Naive thymus-derived CD8-positive, alpha-beta T cell (primary cell): ENCODE measurements at regions not wholly inside any gene's neighbourhood (a gene's known extent, or its start where the extent isn't known, plus 50 kb on each side); places are given as distances from the start of the nearest gene placed in this dataset.
"Not testable (repeated sequence)": the region's sequence is repeated elsewhere in the genome, so short reads cannot be mapped to it uniquely, and the experiment has no call there.

Experiments
- ATAC-seq, 2 donors: fragments of 150-1000 bp; cut with Tn5 transposase in 1 of 2; sonication (Bioruptor Pico), chemical (Tn5 transposase) in 1 of 2; 1 replicate in 1 of 2; 2 replicates in 1 of 2; pipeline ENCODE4 v1.10.0; 2021; ENCODE audit warnings: mild to moderate bottlenecking in 2 of 2, moderate library complexity in 2 of 2
- POLR2A ChIA-PET: fragments of 350-600 bp; sonication (Branson Sonifier 250); formaldehyde crosslinking; loops from one replicate; lab custom pipeline; 2021; ENCODE audit warnings: antibody characterized with exemption; lab: Charles Lee
- DNase-seq, 10 donors: peaks; one replicate each; pipeline versions ENCODE4 v3.0.0 to v3.0.0-alpha.2; 2020 to 2022
- H3K27ac Mint-ChIP-seq, 10 donors: one replicate each; pipeline ENCODE4 v1.8.0; 2020 to 2022; ENCODE audit warnings: mild to moderate bottlenecking in 10 of 10, mixed read lengths in 10 of 10, moderate library complexity in 4 of 10, inconsistent platforms in 1 of 10
- H3K27me3 Mint-ChIP-seq, 5 donors: one replicate each; pipeline ENCODE4 v1.8.0; 2021 to 2022; ENCODE audit warnings: mixed read lengths in 5 of 5
- H3K36me3 Mint-ChIP-seq, 3 donors: one replicate each; pipeline ENCODE4 v1.8.0; 2020 to 2022; ENCODE audit warnings: mixed read lengths in 3 of 3, mild to moderate bottlenecking in 2 of 3, inconsistent platforms in 1 of 3
- H3K4me1 Mint-ChIP-seq, 4 donors: one replicate each; pipeline ENCODE4 v1.8.0; 2021 to 2022; ENCODE audit warnings: mixed read lengths in 4 of 4
- H3K4me3 Mint-ChIP-seq, 10 donors: one replicate each; pipeline ENCODE4 v1.8.0; 2020 to 2022; ENCODE audit warnings: mild to moderate bottlenecking in 10 of 10, mixed read lengths in 10 of 10, moderate library complexity in 6 of 10, inconsistent platforms in 1 of 10
- H3K9me3 Mint-ChIP-seq, 9 donors: one replicate each; pipeline ENCODE4 v1.8.0; 2020 to 2022; ENCODE audit warnings: mixed read lengths in 9 of 9, mild to moderate bottlenecking in 3 of 9, inconsistent platforms in 1 of 9, moderate library complexity in 1 of 9

DNA sequence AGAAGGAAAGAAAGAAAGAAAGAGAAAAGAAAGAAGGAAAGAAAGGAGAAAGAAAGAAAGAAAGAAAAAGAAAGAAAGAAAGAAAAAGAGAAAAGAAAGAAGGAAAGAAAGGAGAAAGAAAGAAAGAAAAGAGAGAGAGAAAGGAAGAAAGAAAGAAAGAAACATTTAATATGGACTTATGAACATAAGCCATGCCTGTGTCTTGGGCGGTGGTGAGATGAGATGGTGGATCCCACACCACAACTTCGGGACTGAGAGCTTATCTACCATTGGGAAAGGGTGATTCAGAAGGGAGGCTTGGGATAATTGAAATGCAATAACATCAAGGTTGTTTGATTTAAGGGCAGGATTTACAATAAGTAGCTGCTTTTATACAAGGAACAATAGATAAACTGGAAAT, 843.9 kb upstream of the AUTS2 start:
- no peaks in the 10 kb centered on the region for H3K4me1 Mint-ChIP-seq
- H3K9me3 Mint-ChIP-seq: peaks cover 0 to 31% (median 4%) of the 10 kb centered on the region in 9 donors
- peaks cover 0 to 7% (median 0%) of the 10 kb centered on the region in 3 donors for H3K36me3 Mint-ChIP-seq
- H3K4me3 Mint-ChIP-seq: no peak overlapping the region
- no peak overlapping the region for H3K27ac Mint-ChIP-seq
- peaks cover 0 to 4% (median 0%) of the 10 kb centered on the region in 5 donors for H3K27me3 Mint-ChIP-seq
- ATAC-seq (no peak), DNase-seq (no peak)
- POLR2A ChIA-PET: no interaction called here

GRCh38 chr7:68756986-68757495, 841.2 kb upstream of the AUTS2 start:
- Mint-ChIP-seq H3K9me3 (peaks cover 0 to 39% (median 9%) of the 10 kb centered on the region in 9 donors), H3K4me1 (no peaks in the 10 kb centered on the region), H3K27me3 (no peaks in the 10 kb centered on the region), H3K36me3 (peaks cover 0 to 7% (median 0%) of the 10 kb centered on the region in 3 donors), H3K4me3 (no peak overlapping the region), H3K27ac (no peak overlapping the region)
- POLR2A ChIA-PET: no interaction called here
- ATAC-seq (no peak), DNase-seq (no peak)

- peaks cover 0 to 40% (median 23%) of the 10 kb centered on the region in 9 donors for H3K9me3 Mint-ChIP-seq
- H3K4me3 Mint-ChIP-seq: no peak overlapping the region
Observed at GRCh38 chr7:68760556-68760955, 837.7 kb upstream of the AUTS2 start.

DNA sequence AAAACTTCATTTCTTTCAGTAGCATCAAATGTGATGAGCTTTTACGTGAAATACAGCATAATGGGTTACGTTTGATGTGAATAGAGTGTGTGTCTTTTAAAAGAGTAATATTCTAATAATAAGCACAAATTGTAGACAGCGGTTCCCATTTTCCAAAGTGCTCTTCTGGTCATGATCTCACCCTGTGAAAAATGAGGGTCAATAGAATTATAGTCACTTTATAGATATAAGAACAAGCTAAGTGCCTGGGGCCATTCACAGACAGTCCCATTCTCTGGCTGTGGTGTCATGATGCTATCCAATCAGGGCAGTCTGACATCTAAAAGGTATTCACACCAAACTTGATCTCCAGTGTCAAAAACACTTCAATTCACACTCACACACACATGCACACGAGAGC, 830.8 kb upstream of the AUTS2 start:
- no peaks in the 10 kb centered on the region for H3K4me1 Mint-ChIP-seq
- no peak overlapping the region for H3K4me3 Mint-ChIP-seq
- H3K9me3 Mint-ChIP-seq: peaks cover 0 to 35% (median 19%) of the 10 kb centered on the region in 9 donors
- POLR2A ChIA-PET: no interaction called here
- H3K27me3 Mint-ChIP-seq: peaks cover 0 to 4% (median 0%) of the 10 kb centered on the region in 5 donors
- peaks cover 0 to 4% (median 0%) of the 10 kb centered on the region in 3 donors for H3K36me3 Mint-ChIP-seq
- no peak overlapping the region for H3K27ac Mint-ChIP-seq
- ATAC-seq: no peak
- no peak for DNase-seq

More at GRCh38 chr7:68760556-68760955, 837.7 kb upstream of the AUTS2 start:
- Mint-ChIP-seq H3K27ac (no peak overlapping the region), H3K27me3 (no peaks in the 10 kb centered on the region), H3K36me3 (no peaks in the 10 kb centered on the region), H3K4me1 (no peaks in the 10 kb centered on the region)
- DNase-seq (no peak), ATAC-seq (no peak)
- POLR2A ChIA-PET: no interaction called here

- no peak overlapping the region for H3K4me3 Mint-ChIP-seq
- peaks cover 0 to 4% (median 0%) of the 10 kb centered on the region in 5 donors for H3K27me3 Mint-ChIP-seq
Observed at GRCh38 chr7:68770649-68771048, 827.6 kb upstream of the AUTS2 start.

DNA sequence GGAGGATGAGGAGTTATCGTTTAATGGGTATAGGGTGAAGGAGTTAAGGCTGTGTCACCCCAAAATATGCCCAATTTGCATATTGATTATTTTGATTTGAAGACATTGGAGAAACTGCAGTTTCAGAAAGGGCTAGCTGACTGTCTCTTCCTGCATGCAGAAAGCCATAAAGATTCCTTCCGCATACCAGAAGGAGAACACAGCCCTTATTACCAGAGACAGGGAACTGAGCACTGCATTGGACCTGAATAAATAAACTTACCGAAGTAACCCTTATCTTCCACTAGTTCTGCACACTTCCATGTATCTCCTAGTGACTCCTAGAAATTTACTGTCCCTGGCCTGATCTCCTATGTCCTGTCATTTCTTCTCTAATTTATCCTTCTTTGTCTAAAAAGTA, 821.9 kb upstream of the AUTS2 start:
- DNase-seq (no peak), ATAC-seq (no peak)
- Mint-ChIP-seq H3K4me1 (no peaks in the 10 kb centered on the region), H3K4me3 (no peak overlapping the region), H3K36me3 (no peaks in the 10 kb centered on the region), H3K27me3 (peaks cover 0 to 7% (median 0%) of the 10 kb centered on the region in 5 donors), H3K27ac (peak overlapping the region in 1 of 10 donors; percentile 76), H3K9me3 (peaks cover 3 to 34% (median 18%) of the 10 kb centered on the region in 9 donors)
- POLR2A ChIA-PET: no interaction called here

More at GRCh38 chr7:68770649-68771048, 827.6 kb upstream of the AUTS2 start:
- POLR2A ChIA-PET: no interaction called here
- Mint-ChIP-seq H3K9me3 (peaks cover 0 to 30% (median 14%) of the 10 kb centered on the region in 9 donors), H3K27ac (no peak overlapping the region), H3K36me3 (peaks cover 0 to 4% (median 0%) of the 10 kb centered on the region in 3 donors), H3K4me1 (no peaks in the 10 kb centered on the region)
- ATAC-seq (no peak), DNase-seq (no peak)

DNA sequence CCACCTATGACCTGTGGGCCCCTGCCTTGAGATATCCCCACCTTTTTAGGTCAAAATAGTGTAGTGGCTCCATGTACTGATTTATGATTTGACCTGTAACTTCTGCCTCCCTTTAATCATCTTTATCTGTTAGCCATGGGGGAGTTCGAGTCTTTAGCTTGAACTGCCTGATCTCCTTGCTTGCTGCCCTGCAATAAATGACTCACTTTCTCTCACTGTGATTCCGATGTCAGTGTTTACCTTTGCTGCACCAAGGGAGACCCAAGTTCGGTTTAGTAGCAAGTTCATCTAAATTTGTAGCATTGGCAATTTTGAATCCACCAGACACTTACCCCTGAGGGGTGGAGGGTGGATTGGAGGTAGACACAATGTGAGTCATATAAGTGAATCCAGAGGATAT, 814.6 kb upstream of the AUTS2 start:
- no peak overlapping the region for H3K4me3 Mint-ChIP-seq
- H3K36me3 Mint-ChIP-seq: peaks cover 0 to 3% (median 0%) of the 10 kb centered on the region in 3 donors
- no peak for ATAC-seq
- POLR2A ChIA-PET: no interaction called here
- peaks cover 0 to 11% (median 0%) of the 10 kb centered on the region in 5 donors for H3K27me3 Mint-ChIP-seq
- H3K27ac Mint-ChIP-seq: no peak overlapping the region
- no peaks in the 10 kb centered on the region for H3K4me1 Mint-ChIP-seq
- H3K9me3 Mint-ChIP-seq: peaks cover 2 to 22% (median 12%) of the 10 kb centered on the region in 9 donors
- no peak for DNase-seq

DNA sequence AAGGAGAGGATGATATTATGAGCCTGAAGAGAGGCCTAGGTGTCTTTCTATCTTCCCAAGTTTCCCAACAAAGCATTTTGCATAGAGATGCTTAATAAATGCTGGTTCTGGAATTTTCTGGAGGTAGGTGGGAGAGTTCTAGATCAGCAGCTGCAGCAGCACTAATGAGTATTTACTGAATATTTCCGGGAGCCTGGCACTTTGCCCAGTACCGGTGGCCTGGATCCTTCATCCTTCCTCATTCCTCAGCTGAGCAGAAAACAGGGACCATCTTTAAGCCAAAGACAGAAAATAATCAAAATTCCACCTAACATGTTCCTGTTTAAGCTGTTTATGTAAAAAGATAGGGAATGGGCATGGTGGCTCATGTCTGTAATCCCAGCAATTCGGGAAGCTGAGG, 813.2 kb upstream of the AUTS2 start:
- DNase-seq (no peak), ATAC-seq (no peak)
- Mint-ChIP-seq H3K36me3 (peaks cover 0 to 3% (median 0%) of the 10 kb centered on the region in 3 donors), H3K27me3 (peaks cover 0 to 4% (median 0%) of the 10 kb centered on the region in 5 donors), H3K9me3 (peaks cover 1 to 14% (median 8%) of the 10 kb centered on the region in 9 donors), H3K4me3 (no peak overlapping the region), H3K27ac (no peak overlapping the region), H3K4me1 (no peaks in the 10 kb centered on the region)
- POLR2A ChIA-PET: no interaction called here

GRCh38 chr7:68787566-68787965, 810.7 kb upstream of the AUTS2 start:
- Mint-ChIP-seq H3K27me3 (peaks cover 0 to 4% (median 0%) of the 10 kb centered on the region in 5 donors), H3K4me1 (no peaks in the 10 kb centered on the region), H3K27ac (no peak overlapping the region), H3K9me3 (peaks cover 0 to 20% (median 6%) of the 10 kb centered on the region in 9 donors), H3K36me3 (peaks cover 0 to 7% (median 0%) of the 10 kb centered on the region in 3 donors), H3K4me3 (no peak overlapping the region)
- no peak for ATAC-seq
- POLR2A ChIA-PET: no interaction called here
- no peak for DNase-seq

GRCh38 chr7:68788529-68788928, 809.7 kb upstream of the AUTS2 start:
- POLR2A ChIA-PET, DNase-seq, H3K4me1 Mint-ChIP-seq, ATAC-seq, H3K4me3 Mint-ChIP-seq, H3K36me3 Mint-ChIP-seq, H3K27me3 Mint-ChIP-seq, H3K27ac Mint-ChIP-seq: not testable (repeated sequence)
- H3K9me3 Mint-ChIP-seq: peaks cover under 1 to 20% (median 6%) of the 10 kb centered on the region in 9 donors

GRCh38 chr7:68789597-68789996, 808.7 kb upstream of the AUTS2 start:
- H3K36me3 Mint-ChIP-seq: peaks cover 0 to 9% (median 0%) of the 10 kb centered on the region in 3 donors
- H3K4me1 Mint-ChIP-seq: no peaks in the 10 kb centered on the region
- peaks cover 0 to 21% (median 6%) of the 10 kb centered on the region in 9 donors for H3K9me3 Mint-ChIP-seq
- DNase-seq (no peak), ATAC-seq (no peak)
- no peak overlapping the region for H3K27ac Mint-ChIP-seq
- no peak overlapping the region for H3K4me3 Mint-ChIP-seq
- no peaks in the 10 kb centered on the region for H3K27me3 Mint-ChIP-seq
- POLR2A ChIA-PET: no interaction called here

DNA sequence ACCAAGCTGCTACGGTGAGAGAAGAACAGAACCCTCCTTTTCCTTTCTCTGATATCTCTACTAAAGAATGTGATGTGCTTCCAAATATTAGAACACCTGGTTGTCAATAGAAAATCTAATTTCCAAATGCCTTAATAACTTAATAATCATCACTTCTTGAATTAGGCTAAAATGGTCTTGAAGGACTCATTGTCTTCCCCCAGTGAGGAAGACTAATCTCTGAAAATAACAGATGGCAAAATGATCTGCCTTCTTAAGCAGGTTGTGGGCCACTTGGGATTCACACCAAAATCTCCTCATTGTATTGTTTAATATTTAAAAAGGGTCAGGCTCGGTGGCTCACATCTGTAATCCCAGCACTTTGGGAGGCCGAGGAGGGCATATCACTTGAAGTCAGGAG, 805.9 kb upstream of the AUTS2 start:
- DNase-seq (no peak), ATAC-seq (no peak)
- no peak overlapping the region for H3K27ac Mint-ChIP-seq
- POLR2A ChIA-PET: no interaction called here
- no peaks in the 10 kb centered on the region for H3K27me3 Mint-ChIP-seq
- peaks cover 0 to 25% (median 8%) of the 10 kb centered on the region in 9 donors for H3K9me3 Mint-ChIP-seq
- no peaks in the 10 kb centered on the region for H3K4me1 Mint-ChIP-seq
- H3K4me3 Mint-ChIP-seq: no peak overlapping the region
- peaks cover 0 to 9% (median 0%) of the 10 kb centered on the region in 3 donors for H3K36me3 Mint-ChIP-seq

DNA sequence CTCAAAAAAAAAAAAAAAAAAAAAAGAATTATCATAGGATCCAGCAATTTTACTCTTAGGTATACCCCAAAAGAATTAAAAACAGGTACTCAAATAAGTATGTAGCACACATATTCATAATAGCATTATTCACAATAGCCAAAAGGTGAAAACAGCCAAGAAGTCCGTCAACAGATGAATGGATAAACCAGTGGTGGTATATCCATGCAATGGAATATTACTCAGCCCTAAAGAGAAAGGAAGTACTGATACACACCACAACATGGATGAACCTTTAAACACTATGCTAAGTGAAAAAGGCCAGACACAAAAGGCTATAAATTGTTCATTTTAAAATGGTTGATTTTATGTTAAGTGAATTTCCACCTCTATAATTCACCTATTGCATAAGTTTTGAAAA, 804.8 kb upstream of the AUTS2 start:
- Mint-ChIP-seq H3K27me3 (no peaks in the 10 kb centered on the region), H3K4me3 (no peak overlapping the region), H3K27ac (no peak overlapping the region), H3K4me1 (no peaks in the 10 kb centered on the region), H3K9me3 (peaks cover 0 to 25% (median 9%) of the 10 kb centered on the region in 9 donors), H3K36me3 (peaks cover 0 to 9% (median 0%) of the 10 kb centered on the region in 3 donors)
- DNase-seq: no peak
- POLR2A ChIA-PET: no interaction called here
- ATAC-seq: no peak

DNA sequence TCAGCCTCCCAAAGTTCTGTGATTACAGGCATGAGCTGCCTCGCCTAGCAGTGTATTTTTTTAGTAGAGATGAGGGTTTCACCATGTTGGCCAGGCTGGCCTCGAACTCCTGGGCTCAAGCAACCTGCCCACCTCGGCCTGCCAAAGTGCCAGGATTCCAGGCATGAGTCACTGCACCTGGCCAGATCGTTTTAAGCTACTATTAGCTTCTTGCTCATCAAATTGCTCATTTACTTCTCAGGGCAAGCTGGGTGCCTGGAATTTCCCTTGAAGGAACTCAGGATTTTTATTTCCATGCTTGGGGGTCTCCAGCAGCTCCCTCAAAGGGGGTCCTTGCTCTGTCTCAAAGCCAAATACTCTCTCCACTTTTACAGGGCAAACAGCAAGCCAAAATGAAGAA, 798.0 kb upstream of the AUTS2 start:
- Mint-ChIP-seq H3K4me3 (no peak overlapping the region), H3K36me3 (no peaks in the 10 kb centered on the region), H3K27ac (no peak overlapping the region), H3K9me3 (peaks cover 0 to 24% (median 4%) of the 10 kb centered on the region in 9 donors), H3K4me1 (no peaks in the 10 kb centered on the region), H3K27me3 (no peaks in the 10 kb centered on the region)
- no peak for DNase-seq
- no peak for ATAC-seq
- POLR2A ChIA-PET: no interaction called here
